Skin epidermis (tissue), 12 donors: ENCODE measurements at regions not wholly inside any gene's neighbourhood (a gene's known extent, or its start where the extent isn't known, plus 50 kb on each side); places are given as distances from the start of the nearest gene placed in this dataset.
A peak's percentile ranks its signal among the peaks of the same experiment; 100 is the strongest.
"Not testable (repeated sequence)": the region's sequence is repeated elsewhere in the genome, so short reads cannot be mapped to it uniquely, and the experiment has no call there.

Source experiments
- H3K27ac ChIP-seq, 21 experiments: fragments of 200-600 bp; sonication (generic) in 11 of 21; one replicate each; pipeline ENCODE4 v1.5.0; 2020; ENCODE audit warnings: mild to moderate bottlenecking in 3 of 21, inconsistent platforms in 2 of 21, moderate library complexity in 2 of 21
- H3K4me3 ChIP-seq, 7 experiments: fragments of 200-600 bp; sonication (generic) in 2 of 7; one replicate each; pipeline ENCODE4 v1.5.0; 2020; ENCODE audit warnings: inconsistent platforms in 2 of 7, mild to moderate bottlenecking in 2 of 7, moderate library complexity in 1 of 7

GRCh38 chr2:242079792-242080191 is 210.3 kb downstream of the RTP5 start:
- not testable (repeated sequence) for H3K27ac ChIP-seq, H3K4me3 ChIP-seq

- not testable (repeated sequence) for H3K27ac ChIP-seq, H3K4me3 ChIP-seq
Measured at GRCh38 chr2:242080575-242081214, 211.2 kb downstream of the RTP5 start.

- not testable (repeated sequence) for H3K27ac ChIP-seq, H3K4me3 ChIP-seq
Measured at GRCh38 chr2:242084034-242084433, 214.5 kb downstream of the RTP5 start.

- H3K27ac ChIP-seq, result peak overlapping the region in 6 of 21 experiments; percentile 9 to 66 (median 60)
Measured at GRCh38 chr2:242085024-242085674, 215.6 kb downstream of the RTP5 start.

GRCh38 chr2:242085941-242086621 is 216.6 kb downstream of the RTP5 start:
- Histone ChIP-seq H3K27ac (peak overlapping the region in 11 of 21 experiments; percentile 4 to 66 (median 50)), H3K4me3 (no peak overlapping the region)

More at GRCh38 chr2:242085024-242085674, 215.6 kb downstream of the RTP5 start:
- H3K4me3 ChIP-seq, result not testable (repeated sequence)

- Histone ChIP-seq H3K27ac (peak overlapping the region in 9 of 21 experiments; percentile 42 to 81 (median 73)), H3K4me3 (peak overlapping the region; percentile 23 to 96 (median 79))
Measured at GRCh38 chr2:242088044-242088443, 218.5 kb downstream of the RTP5 start.

GRCh38 chr2:242088471-242089212 is 219.1 kb downstream of the RTP5 start:
- H3K4me3 ChIP-seq, result peak overlapping the region; percentile 61 to 96 (median 79)
- peak overlapping the region in 20 of 21 experiments; percentile 16 to 88 (median 76) for H3K27ac ChIP-seq

GRCh38 chr2:242089213-242089549 is 219.7 kb downstream of the RTP5 start:
- H3K27ac ChIP-seq, result peak overlapping the region in 13 of 21 experiments; percentile 16 to 88 (median 76)
- H3K4me3 ChIP-seq, result peak overlapping the region; percentile 61 to 96 (median 79)

- not testable (repeated sequence) for H3K27ac ChIP-seq, H3K4me3 ChIP-seq
Measured at GRCh38 chr2:242097278-242097677, 227.7 kb downstream of the RTP5 start.

- Histone ChIP-seq H3K27ac (peak overlapping the region in 1 of 21 experiments; percentile 5), H3K4me3 (no peak overlapping the region)
Measured at GRCh38 chr2:242098034-242098433, 228.5 kb downstream of the RTP5 start.

GRCh38 chr2:242098445-242099128 is 229.1 kb downstream of the RTP5 start:
- Histone ChIP-seq H3K27ac (peak overlapping the region in 1 of 21 experiments; percentile 5), H3K4me3 (no peak overlapping the region)

- H3K27ac ChIP-seq, H3K4me3 ChIP-seq: not testable (repeated sequence)
Measured at GRCh38 chr2:242103093-242103492, 233.6 kb downstream of the RTP5 start.

GRCh38 chr2:242104202-242104956 is 234.8 kb downstream of the RTP5 start:
- H3K4me3 ChIP-seq, H3K27ac ChIP-seq: not testable (repeated sequence)

- H3K27ac ChIP-seq, H3K4me3 ChIP-seq: not testable (repeated sequence)
Measured at GRCh38 chr2:242107065-242107464, 237.5 kb downstream of the RTP5 start.

GRCh38 chr2:242108797-242109500 is 239.4 kb downstream of the RTP5 start:
- not testable (repeated sequence) for H3K4me3 ChIP-seq, H3K27ac ChIP-seq

- not testable (repeated sequence) for H3K4me3 ChIP-seq, H3K27ac ChIP-seq
Measured at GRCh38 chr2:242109819-242110218, 240.3 kb downstream of the RTP5 start.

GRCh38 chr2:242111954-242112353 is 242.4 kb downstream of the RTP5 start:
- H3K27ac ChIP-seq, H3K4me3 ChIP-seq: not testable (repeated sequence)

GRCh38 chr2:242113492-242113891 is 244.0 kb downstream of the RTP5 start:
- not testable (repeated sequence) for H3K4me3 ChIP-seq, H3K27ac ChIP-seq
